ENCODE measurements at regions not wholly inside any gene's neighbourhood (a gene's known extent, or its start where the extent isn't known, plus 50 kb on each side); places are given as distances from the start of the nearest gene placed in this dataset.
"Not testable (repeated sequence)": the region's sequence is repeated elsewhere in the genome, so short reads cannot be mapped to it uniquely, and the experiment has no call there.

DNA sequence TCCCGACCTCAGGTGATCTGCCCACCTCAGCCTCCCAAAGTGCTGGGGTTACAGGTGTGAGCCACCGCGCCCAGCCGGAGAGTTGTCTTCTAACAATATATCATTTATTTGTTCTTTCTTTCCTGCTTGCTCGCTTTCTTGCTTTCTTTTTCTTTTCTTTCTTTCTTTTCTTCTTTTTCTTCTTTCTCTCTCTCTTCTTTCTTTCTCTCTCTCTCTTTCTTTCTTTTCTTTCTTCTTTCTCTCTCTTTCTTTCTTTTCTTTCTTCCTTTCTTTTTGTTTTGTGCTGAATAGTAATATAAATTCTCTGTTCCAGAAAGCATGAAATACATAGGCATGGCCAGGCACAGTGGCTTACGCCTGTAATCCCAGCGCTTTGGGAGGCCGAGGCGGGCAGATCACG is 73.5 kb upstream of the ZNF644 start:
- DNase-seq, result not testable (repeated sequence)

DNA sequence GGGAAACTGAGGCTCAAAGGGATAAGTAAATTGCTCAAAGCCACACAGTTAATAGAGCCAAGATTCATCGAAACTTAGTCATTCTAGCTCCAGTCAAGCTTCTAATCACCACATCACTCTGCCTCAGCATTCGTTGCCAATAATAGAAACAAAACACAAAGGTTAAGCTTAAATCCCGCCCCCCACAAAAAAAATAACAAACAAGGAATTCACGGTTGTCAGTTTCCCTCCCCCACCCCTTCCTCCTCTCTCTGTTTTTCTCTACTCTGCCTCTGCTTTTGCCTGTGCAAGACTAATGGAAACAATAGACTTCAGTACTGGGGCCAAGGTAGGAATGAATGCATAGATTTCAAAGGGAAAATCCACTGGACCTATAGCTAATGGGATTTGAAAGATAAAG is 70.7 kb upstream of the ZNF644 start:
- no peak for DNase-seq

DNA sequence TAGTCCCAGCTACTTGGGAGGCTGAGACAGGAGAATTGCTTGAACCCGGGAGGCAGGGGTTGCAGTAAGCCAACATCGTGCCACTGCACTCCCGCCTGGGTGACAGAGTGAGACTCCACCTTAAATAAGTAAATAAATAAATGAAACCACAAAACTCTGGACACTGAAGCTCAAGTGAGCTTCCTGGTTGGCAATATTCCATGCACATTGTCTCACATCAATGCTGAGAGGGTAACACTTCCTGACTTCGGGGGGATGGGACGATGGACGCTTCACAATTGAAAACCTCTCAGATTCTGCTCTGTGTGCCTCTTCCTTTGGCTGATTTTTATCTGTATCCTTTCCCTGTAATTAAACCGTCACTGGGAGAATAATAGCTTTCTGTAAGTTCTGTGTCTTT is 70.0 kb upstream of the ZNF644 start:
- DNase-seq, result no peak

DNA sequence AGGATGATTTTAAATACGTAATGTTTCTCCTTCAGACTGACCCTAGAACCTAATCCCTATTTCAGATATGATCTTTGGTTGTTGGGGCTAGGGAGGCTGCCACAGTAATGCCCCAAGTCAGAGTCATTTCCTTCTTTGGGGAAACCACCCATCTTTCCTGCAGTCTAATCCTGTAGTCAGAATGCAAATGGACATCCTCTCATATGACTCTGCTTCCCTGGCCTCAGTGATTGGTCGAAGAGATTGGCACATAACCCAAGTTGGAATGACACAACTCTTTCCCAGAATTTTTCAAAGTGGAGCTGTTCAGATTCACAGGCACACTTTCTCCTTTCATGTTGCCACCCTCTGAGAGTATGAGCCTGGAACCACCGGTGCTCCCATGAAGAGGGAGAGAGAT is 58.8 kb upstream of the ZNF644 start:
- no peak for DNase-seq

DNA sequence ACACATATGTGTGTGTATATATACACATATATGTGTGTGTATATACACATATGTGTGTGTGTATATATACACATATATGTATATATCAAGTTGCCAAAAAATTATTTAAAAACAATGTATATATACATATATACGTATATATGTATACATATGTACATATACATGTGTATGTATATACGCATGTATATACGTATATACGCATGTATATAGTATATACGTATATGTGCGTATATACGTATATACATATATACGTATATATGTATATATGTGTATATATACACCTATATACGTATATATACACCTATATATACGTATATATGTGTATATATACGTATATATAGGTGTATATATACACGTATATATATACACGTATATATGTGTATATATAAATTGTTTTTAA is 57.0 kb upstream of the ZNF644 start:
- no peak for DNase-seq

DNA sequence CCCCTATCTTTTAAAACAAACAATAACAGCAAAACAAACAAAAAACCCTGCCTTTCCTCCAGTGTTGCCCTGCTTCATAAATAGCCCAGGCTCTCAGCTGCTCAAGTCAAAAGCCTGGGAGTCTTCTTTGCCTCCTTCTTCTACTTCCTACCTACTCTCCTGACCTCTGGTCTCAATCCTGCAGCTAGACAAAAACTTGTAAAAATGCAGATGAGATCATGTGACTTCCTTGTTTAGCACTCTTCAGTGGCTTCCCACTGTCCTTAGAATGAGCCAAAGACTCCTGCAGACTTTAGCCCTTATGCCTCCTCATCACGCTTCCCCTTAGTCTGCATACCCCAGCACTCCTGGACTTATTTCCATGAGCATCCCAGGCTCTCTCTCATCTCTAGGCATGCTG is 55.0 kb upstream of the ZNF644 start:
- no peak for DNase-seq

DNA sequence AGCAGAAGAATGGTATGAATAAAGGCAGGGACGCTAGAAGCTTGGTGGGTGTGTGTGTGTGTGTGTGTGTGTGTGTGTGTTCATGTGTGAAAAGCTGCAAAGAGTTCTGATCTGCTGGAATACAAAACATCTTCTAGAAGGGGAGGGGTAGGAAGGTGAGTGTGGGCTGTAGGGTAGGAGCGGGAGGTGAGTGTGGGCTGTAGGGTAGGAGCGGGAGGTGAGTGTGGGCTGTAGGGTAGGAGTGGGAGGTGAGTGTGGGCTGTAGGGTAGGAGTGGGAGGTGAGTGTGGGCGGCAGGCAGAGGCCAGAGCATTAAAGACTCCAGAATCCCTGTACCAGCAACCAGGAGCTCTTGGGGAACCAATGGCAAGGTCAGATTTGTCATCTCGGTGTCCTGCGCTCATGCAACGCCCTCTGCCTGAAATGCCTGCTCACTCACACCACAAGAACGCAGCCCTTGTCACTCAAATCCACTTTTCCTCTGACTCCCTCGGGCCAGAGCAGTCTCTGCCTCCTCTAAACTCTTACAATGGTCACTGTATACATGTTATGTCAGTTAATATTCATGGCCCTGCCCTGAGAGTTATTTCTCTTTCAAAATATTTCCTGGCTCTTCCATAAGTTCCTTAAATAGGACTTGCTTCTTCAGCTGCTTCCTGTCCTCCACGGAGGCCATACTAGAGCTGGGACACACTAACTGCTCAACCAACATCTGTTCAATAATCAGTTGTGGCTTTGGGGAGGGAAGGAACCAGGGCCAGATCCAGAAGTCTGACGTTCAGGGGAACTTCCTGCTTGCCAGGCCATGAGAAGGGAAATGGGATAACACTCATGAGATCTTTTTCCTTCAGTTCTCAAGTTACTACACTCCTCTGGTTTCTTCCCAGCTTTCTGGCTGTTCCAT is 53.6 kb upstream of the ZNF644 start:
- DNase-seq, result no peak

DNA sequence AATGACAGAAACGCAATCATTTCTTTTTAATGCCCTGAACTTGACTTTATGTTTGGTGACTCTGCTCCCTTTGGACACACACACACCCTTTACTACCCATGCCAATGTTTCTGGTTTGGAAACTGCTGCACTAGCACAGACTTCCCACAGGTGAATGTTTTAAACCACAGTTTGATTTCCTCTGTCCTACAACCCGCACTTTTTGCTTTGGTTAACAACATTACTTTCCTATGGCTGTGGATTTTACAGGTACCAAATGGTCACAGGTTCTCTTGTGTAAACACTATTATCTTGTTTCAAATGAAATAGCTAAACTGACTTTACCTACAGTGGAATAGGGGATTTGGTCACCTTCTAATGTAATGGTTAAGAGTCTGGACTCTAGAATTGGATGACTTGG is 51.5 kb upstream of the ZNF644 start:
- DNase-seq, result no peak

DNA sequence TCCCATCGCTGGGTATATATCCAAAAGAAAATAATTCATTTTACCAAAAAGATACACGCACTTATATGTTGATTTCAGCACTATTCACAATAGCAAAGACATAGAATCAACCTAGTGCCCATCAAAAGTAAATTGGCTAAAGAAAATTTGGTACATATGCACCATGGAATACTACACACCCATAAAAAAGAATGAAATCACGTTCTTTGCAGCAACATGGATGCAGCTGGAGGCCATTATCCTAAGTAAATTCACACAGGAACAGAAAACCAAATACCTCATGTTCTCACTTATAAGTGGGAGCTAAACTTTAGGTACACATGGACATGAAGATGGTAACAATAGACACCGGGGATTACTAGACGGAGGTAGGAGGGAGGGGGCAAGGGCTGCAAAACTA is 50.0 kb upstream of the ZNF644 start:
- DNase-seq, result no peak

Measured in left kidney (tissue), 1 donor.